SIG-M5 treated with dmso at 0.1 percent for 504 hours (cell line): ENCODE measurements at regions not wholly inside any gene's neighbourhood (a gene's known extent, or its start where the extent isn't known, plus 50 kb on each side); places are given as distances from the start of the nearest gene placed in this dataset.

Experiments used
- DNase-seq: peaks from one replicate; lab custom pipeline; 2025; ENCODE audit not compliant: unreplicated experiment; lab: John Stamatoyannopoulos, UW

DNA sequence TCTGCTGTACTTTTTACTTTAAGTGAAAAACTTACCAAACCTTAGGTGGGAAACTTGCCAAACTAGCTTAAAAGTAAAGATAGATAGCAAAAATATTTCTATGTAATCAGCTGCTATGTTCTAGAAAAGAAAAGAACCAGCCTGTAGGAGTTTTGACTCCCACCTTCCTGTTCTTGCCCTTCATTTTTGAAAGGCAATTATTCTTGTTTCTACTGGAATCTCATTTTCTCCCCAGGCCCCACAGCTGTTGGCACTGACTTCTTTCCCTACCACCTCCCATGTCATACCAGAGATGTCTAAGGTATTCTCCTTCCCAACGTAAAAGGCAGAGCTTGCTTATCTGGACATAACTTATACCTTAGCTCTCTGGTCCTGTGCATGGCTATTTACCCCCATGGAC, 389.7 kb downstream of the ARHGEF28 start:
- DNase-seq, result no peak

DNA sequence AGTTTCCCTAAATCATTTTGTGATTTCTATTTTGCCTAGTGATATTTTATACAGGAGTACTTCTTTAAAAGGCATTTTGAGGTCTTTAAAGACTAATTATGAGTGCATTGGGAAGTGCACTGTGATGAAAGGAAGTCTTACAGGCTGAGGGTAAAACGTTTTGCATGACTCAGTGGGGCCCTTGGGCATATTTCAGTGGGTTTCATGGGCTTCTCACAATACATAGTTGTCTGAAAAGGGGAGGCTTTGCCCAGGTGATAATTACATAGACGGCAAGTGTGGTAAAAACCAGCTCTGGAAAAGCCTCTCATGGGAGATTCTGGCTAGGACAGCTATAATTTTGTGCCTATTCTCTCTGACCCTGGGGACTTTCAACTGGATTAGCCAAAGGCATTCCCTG, 387.2 kb downstream of the ARHGEF28 start:
- no peak for DNase-seq

- DNase-seq, result no peak
These were observed 383.5 kb downstream of the ARHGEF28 start for GRCh38 chr5:74009502-74009901.

DNA sequence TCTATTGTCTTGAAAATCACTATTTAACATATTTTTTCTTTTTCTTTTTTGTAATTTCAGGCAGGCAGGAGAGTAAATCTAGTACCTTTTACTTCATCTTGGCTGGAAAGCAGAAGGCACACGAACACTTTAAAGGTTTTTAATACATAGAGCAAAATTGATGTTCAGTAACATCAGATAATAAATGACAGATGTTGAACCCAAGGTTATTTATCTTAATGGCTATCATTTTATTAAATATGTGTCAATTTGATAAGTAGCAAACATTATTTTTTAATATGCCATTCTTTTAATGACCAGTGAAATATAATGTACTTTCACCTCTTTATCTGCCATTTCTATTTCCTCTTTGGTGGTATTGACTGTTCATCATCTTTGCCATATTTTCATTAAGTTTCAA, 381.2 kb downstream of the ARHGEF28 start:
- no peak for DNase-seq

- no peak for DNase-seq
These were observed 373.3 kb downstream of the ARHGEF28 start for GRCh38 chr5:73999297-73999696.

DNA sequence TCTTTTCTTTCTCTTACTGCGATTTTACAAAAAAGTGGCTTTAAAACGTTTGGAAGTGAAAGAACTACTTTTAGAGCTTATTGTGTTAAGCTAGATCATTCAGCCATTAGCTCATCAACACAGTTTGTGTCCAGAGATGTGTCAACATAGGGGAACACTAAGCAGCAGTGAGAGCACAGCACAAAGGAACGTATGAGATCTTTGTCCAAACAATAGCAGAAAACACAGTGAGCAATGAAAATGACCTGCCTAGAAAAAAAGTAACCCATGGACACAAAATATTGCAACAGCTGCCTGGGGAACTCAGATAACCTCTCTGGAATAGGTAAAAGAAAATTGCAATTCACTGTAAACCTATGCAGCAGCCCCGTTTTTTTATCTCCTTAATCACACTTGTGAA, 372.5 kb downstream of the ARHGEF28 start:
- no peak for DNase-seq

GRCh38 chr5:73997960-73998359, 372.0 kb downstream of the ARHGEF28 start:
- DNase-seq, result no peak

GRCh38 chr5:73996151-73996755, 370.3 kb downstream of the ARHGEF28 start:
- no peak for DNase-seq

GRCh38 chr5:73994963-73995362, 369.0 kb downstream of the ARHGEF28 start:
- DNase-seq, result peak; percentile 11
